ENCODE measurements at regions not wholly inside any gene's neighbourhood (a gene's known extent, or its start where the extent isn't known, plus 50 kb on each side); places are given as distances from the start of the nearest gene placed in this dataset.

GRCh38 chr10:120285408-120285807, 171.6 kb upstream of the PLPP4 start:
- no peak for DNase-seq (ENCODE audit: low spot score)

- DNase-seq (ENCODE audit: low spot score) = no peak
These were observed 170.7 kb upstream of the PLPP4 start for GRCh38 chr10:120286280-120286679.

GRCh38 chr10:120300513-120300912, 156.5 kb upstream of the PLPP4 start:
- no peak for DNase-seq (ENCODE audit: low spot score)

GRCh38 chr10:120308589-120308988, 148.4 kb upstream of the PLPP4 start:
- no peak for DNase-seq (ENCODE audit: low spot score)

- DNase-seq (ENCODE audit: low spot score) = no peak
These were observed 143.3 kb upstream of the PLPP4 start for GRCh38 chr10:120313715-120314114.

GRCh38 chr10:120314442-120314841, 142.6 kb upstream of the PLPP4 start:
- DNase-seq (ENCODE audit: low spot score) = no peak

- no peak for DNase-seq (ENCODE audit: low spot score)
These were observed 138.2 kb upstream of the PLPP4 start for GRCh38 chr10:120318862-120319261.

GRCh38 chr10:120327675-120328074, 129.4 kb upstream of the PLPP4 start:
- no peak for DNase-seq (ENCODE audit: low spot score)

GRCh38 chr10:120328647-120329046, 128.4 kb upstream of the PLPP4 start:
- DNase-seq (ENCODE audit: low spot score) = no peak

GRCh38 chr10:120335553-120335952, 121.5 kb upstream of the PLPP4 start:
- no peak for DNase-seq (ENCODE audit: low spot score)

- no peak for DNase-seq (ENCODE audit: low spot score)
These were observed 120.6 kb upstream of the PLPP4 start for GRCh38 chr10:120336306-120336910.

- DNase-seq (ENCODE audit: low spot score) = peak; percentile 39
These were observed 120.0 kb upstream of the PLPP4 start for GRCh38 chr10:120336911-120337540.

GRCh38 chr10:120342115-120342714, 114.8 kb upstream of the PLPP4 start:
- DNase-seq (ENCODE audit: low spot score) = no peak

- DNase-seq (ENCODE audit: low spot score) = no peak
These were observed 111.8 kb upstream of the PLPP4 start for GRCh38 chr10:120345186-120345585.

GRCh38 chr10:120347644-120348043, 109.4 kb upstream of the PLPP4 start:
- DNase-seq (ENCODE audit: low spot score) = no peak

- no peak for DNase-seq (ENCODE audit: low spot score)
These were observed 108.0 kb upstream of the PLPP4 start for GRCh38 chr10:120349069-120349468.

- DNase-seq (ENCODE audit: low spot score) = no peak
These were observed 101.6 kb upstream of the PLPP4 start for GRCh38 chr10:120355425-120355824.

- DNase-seq (ENCODE audit: low spot score) = no peak
These were observed 96.5 kb upstream of the PLPP4 start for GRCh38 chr10:120360571-120360970.

GRCh38 chr10:120365872-120366271, 91.2 kb upstream of the PLPP4 start:
- no peak for DNase-seq (ENCODE audit: low spot score)

- DNase-seq (ENCODE audit: low spot score) = no peak
These were observed 89.7 kb upstream of the PLPP4 start for GRCh38 chr10:120367341-120367740.

- no peak for DNase-seq (ENCODE audit: low spot score)
These were observed 88.7 kb upstream of the PLPP4 start for GRCh38 chr10:120368338-120368737.

- no peak for DNase-seq (ENCODE audit: low spot score)
These were observed 88.1 kb upstream of the PLPP4 start for GRCh38 chr10:120368927-120369326.

- no peak for DNase-seq (ENCODE audit: low spot score)
These were observed 87.2 kb upstream of the PLPP4 start for GRCh38 chr10:120369856-120370276.

GRCh38 chr10:120371856-120372255, 85.2 kb upstream of the PLPP4 start:
- DNase-seq (ENCODE audit: low spot score) = no peak

All from D341Med (cell line).